HG02884 (cell line): ENCODE measurements at regions not wholly inside any gene's neighbourhood (a gene's known extent, or its start where the extent isn't known, plus 50 kb on each side); places are given as distances from the start of the nearest gene placed in this dataset.
"Not testable (repeated sequence)": the region's sequence is repeated elsewhere in the genome, so short reads cannot be mapped to it uniquely, and the experiment has no call there.

ENCODE experiments used
- ATAC-seq: cut with Tn5 transposase; IDR thresholded peaks from one replicate; pipeline ENCODE4 v1.9.1; 2021; ENCODE audit warnings: mild to moderate bottlenecking, moderate library complexity; ENCODE audit not compliant: unreplicated experiment

GRCh38 chr6:75031102-75031501 lies 174.8 kb downstream of the COL12A1 start:
- not testable (repeated sequence) for ATAC-seq

- no peak for ATAC-seq
Observed at GRCh38 chr6:75029333-75029732, 176.5 kb downstream of the COL12A1 start.

- ATAC-seq = no peak
Observed at GRCh38 chr6:75025371-75025770, 180.5 kb downstream of the COL12A1 start.

GRCh38 chr6:75024828-75025227 lies 181.0 kb downstream of the COL12A1 start:
- ATAC-seq = no peak

GRCh38 chr6:75023634-75024033 lies 182.2 kb downstream of the COL12A1 start:
- ATAC-seq = no peak

GRCh38 chr6:75020971-75021370 lies 184.9 kb downstream of the COL12A1 start:
- no peak for ATAC-seq

- ATAC-seq = no peak
Observed at GRCh38 chr6:75020376-75020775, 185.5 kb downstream of the COL12A1 start.

- no peak for ATAC-seq
Observed at GRCh38 chr6:75012018-75012417, 193.8 kb downstream of the COL12A1 start.

GRCh38 chr6:75003984-75004383 lies 201.9 kb downstream of the COL12A1 start:
- not testable (repeated sequence) for ATAC-seq

- ATAC-seq = no peak
Observed at GRCh38 chr6:74997646-74998045, 208.2 kb downstream of the COL12A1 start.

- no peak for ATAC-seq
Observed at GRCh38 chr6:74993136-74993535, 212.7 kb downstream of the COL12A1 start.

GRCh38 chr6:74991573-74992332 lies 214.1 kb downstream of the COL12A1 start:
- no peak for ATAC-seq

GRCh38 chr6:74979065-74979766 lies 226.6 kb downstream of the COL12A1 start:
- no peak for ATAC-seq

GRCh38 chr6:74976701-74977100 lies 229.2 kb downstream of the COL12A1 start:
- ATAC-seq = no peak

GRCh38 chr6:74976026-74976425 lies 229.8 kb downstream of the COL12A1 start:
- ATAC-seq = no peak

GRCh38 chr6:74973591-74973990 lies 232.3 kb downstream of the COL12A1 start:
- no peak for ATAC-seq

GRCh38 chr6:74971633-74972032 lies 234.2 kb downstream of the COL12A1 start:
- ATAC-seq = no peak

- no peak for ATAC-seq
Observed at GRCh38 chr6:74969591-74970267, 236.1 kb downstream of the COL12A1 start.

- ATAC-seq = no peak
Observed at GRCh38 chr6:74967821-74968220, 238.0 kb downstream of the COL12A1 start.

GRCh38 chr6:74966712-74967111 lies 239.1 kb downstream of the COL12A1 start:
- no peak for ATAC-seq

- no peak for ATAC-seq
Observed at GRCh38 chr6:74964871-74965441, 240.9 kb downstream of the COL12A1 start.
